ENCODE measurements at regions not wholly inside any gene's neighbourhood (a gene's known extent, or its start where the extent isn't known, plus 50 kb on each side); places are given as distances from the start of the nearest gene placed in this dataset.
"Not testable (repeated sequence)": the region's sequence is repeated elsewhere in the genome, so short reads cannot be mapped to it uniquely, and the experiment has no call there.

- no peak for DNase-seq (ENCODE audit: low read depth in 4 of 4, low spot score in 3 of 4)
Observed at GRCh38 chr1:189185097-189185496, 1292.6 kb downstream of the BRINP3 start.

- no peak for DNase-seq (ENCODE audit: low read depth in 4 of 4, low spot score in 3 of 4)
Observed at GRCh38 chr1:189192741-189193520, 1284.7 kb downstream of the BRINP3 start.

- DNase-seq (ENCODE audit: low read depth in 4 of 4, low spot score in 3 of 4): no peak
Observed at GRCh38 chr1:189205863-189206262, 1271.8 kb downstream of the BRINP3 start.

- no peak for DNase-seq (ENCODE audit: low read depth in 4 of 4, low spot score in 3 of 4)
Observed at GRCh38 chr1:189206617-189207016, 1271.0 kb downstream of the BRINP3 start.

DNA sequence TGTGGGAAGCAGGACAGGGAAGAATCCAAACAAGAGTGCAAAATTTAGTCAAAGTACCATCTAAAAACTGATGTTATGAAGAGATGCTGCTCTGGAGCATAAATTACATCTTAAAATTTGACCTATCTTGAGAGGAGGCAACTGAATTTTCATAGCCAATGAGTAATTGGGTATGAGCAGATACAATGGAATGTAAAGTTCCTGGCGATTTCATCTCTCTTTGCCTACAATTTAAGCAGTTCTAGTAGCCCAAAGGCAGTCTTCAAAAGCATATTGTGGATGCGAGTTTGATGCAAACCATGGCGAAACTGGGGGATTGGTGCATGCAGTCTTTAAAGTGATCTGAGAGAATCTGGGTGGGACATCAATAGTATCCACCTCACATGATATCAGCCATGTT lies 1265.9 kb downstream of the BRINP3 start:
- no peak for DNase-seq (ENCODE audit: low read depth in 4 of 4, low spot score in 3 of 4)

DNA sequence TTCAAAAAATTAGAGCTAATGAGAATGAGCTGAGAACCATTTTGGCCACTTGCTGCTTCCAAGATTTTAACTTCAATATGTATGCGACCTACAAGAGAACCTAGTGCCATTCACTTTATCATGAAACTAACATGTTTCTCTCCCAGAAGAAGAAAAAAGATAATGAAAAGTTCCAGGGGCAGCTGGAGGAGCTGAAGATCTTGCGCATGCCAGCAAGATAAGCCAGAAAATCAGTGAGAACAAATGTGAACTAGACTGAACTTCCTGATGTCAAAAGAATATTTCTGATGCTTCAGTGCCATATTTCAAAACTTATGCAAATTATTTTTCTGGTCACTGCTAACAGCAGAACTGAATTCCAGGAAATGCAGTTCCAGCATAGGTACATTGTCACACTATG lies 1265.1 kb downstream of the BRINP3 start:
- DNase-seq (ENCODE audit: low read depth in 4 of 4, low spot score in 3 of 4): no peak

GRCh38 chr1:189216886-189217285 lies 1260.8 kb downstream of the BRINP3 start:
- DNase-seq (ENCODE audit: low read depth in 4 of 4, low spot score in 3 of 4): no peak

GRCh38 chr1:189217646-189218045 lies 1260.0 kb downstream of the BRINP3 start:
- DNase-seq (ENCODE audit: low read depth in 4 of 4, low spot score in 3 of 4): no peak

DNA sequence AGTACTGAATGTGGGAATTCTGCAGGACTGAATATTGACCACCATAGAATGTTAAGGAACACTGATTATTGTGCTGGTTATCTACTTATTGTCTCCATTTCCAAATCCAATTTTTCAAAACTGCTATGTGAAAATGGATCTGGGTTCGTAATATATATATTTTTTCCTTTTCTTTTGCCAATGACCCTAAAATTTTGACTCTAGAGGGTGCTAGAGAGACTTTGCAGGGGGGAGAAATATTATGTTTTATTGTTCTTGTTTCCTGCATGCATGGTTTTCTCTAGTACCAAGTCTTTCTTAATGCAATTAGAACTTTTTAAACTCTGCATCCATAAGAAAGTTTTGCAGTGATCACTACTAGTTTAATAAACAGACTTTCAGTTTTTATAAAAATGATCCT lies 1256.9 kb downstream of the BRINP3 start:
- no peak for DNase-seq (ENCODE audit: low read depth in 4 of 4, low spot score in 3 of 4)

- DNase-seq (ENCODE audit: low read depth in 4 of 4, low spot score in 3 of 4): not testable (repeated sequence)
Observed at GRCh38 chr1:189225794-189226145, 1251.9 kb downstream of the BRINP3 start.

- DNase-seq (ENCODE audit: low read depth in 4 of 4, low spot score in 3 of 4): no peak
Observed at GRCh38 chr1:189226779-189227178, 1250.9 kb downstream of the BRINP3 start.

DNA sequence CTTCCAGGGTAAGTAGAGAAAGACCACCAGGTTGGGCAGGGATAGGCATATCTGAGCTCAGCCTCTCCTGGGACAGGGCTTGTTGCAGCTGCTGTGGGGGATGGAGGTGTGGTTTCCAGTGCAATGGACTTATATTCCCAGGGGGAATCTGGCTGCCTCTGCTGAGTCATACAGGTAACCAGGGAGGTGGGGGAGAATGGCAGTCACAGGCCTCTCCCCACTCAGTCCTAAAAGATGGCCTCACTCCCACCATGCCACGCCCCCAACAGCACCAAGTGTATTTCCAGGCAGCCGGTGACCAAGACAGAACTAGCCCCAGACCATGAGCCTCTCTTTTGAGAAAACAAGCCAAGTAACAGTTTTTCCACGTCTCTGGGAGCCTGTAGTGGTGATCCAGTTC lies 1240.7 kb downstream of the BRINP3 start:
- no peak for DNase-seq (ENCODE audit: low read depth in 4 of 4, low spot score in 3 of 4)

DNA sequence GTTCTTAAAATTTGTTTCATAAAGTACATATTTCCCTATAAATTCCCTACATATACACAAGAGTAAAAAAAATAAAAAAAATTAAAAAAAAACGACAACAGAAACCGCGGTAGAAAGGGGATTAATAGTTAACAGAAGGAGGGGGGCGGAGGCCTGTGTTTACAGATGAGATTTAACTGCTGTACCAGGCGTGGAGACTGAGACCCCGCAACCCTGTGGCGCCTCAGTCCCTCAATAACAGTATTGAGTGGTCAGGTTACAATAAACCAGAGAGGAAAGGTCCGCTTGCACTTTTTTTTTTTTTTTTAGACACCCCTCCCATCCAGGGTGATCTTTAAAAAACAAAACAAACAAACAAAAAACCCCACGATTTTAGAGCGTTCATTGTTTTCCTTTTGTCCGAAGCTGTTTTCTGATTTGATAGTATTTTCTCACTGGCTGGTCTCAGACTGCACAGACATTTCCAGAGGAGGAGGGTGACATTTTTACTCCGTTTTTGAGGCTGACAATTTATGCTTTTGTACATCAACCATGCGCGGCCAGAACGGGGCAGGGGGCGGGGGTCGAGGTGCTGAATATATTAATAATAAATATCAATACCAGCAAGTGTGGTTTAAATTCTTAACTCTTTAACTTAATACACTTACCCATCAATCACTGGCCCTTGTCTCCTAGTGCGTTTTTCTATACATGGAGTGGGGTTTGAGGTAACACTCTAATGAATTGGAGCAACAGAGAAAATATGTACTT lies 1223.9 kb downstream of the BRINP3 start:
- DNase-seq (ENCODE audit: low read depth in 4 of 4, low spot score in 3 of 4): no peak

DNA sequence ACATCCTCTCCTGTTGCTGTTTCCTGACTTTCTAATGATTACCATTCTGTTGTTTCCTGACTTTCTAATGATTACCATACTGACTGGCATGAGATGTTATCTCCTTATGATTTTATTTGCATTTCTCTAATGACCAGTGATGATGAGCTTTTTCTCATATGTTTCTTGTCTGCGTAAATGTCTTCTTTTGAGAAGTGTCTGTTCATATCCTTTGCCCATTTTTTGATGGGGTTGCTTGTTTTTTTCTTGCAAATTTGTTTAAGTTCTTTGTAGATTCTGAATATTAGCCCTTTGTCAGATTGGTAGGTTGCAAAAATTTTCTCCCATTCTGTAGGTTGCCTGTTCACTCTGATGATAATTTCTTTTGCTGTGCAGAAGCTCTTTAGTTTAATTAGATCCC lies 1216.5 kb downstream of the BRINP3 start:
- DNase-seq (ENCODE audit: low read depth in 4 of 4, low spot score in 3 of 4): not testable (repeated sequence)

DNA sequence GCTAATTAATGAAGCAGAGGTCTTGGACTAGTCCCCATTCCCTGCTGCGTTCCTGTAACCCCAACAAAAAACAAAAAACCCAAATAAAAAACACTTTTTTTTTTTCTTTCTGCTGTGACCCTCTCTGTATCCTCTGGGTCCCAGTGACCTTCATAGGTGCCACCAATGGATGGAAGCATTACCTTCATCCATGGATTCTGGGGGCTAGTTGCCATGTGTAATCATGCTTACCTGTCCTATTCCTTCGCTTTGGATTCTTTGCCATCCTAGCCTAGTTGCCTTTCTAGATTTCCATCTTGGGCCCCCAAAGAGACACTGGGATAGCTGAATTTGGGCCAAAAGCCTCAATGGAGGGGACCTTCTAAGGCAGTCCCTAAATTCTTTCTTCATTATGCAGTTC lies 1208.7 kb downstream of the BRINP3 start:
- no peak for DNase-seq (ENCODE audit: low read depth in 4 of 4, low spot score in 3 of 4)

DNA sequence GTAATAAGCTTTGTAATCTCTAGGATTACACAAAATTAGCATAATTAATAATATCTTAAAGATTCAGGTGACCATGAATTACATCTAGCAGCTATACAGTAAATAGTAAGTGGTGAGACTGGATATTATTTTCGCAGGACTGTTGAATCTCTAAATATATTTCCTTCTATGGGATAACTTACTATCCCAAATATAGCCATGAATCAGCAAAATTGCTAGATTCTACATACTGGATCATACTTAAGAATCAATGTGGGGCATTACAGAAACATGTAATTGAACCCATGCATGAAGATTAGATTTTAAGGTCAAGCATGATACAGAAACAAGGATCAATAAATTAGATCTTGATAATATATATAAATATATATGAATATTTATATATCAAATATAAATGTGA lies 1203.4 kb downstream of the BRINP3 start:
- no peak for DNase-seq (ENCODE audit: low read depth in 4 of 4, low spot score in 3 of 4)

DNA sequence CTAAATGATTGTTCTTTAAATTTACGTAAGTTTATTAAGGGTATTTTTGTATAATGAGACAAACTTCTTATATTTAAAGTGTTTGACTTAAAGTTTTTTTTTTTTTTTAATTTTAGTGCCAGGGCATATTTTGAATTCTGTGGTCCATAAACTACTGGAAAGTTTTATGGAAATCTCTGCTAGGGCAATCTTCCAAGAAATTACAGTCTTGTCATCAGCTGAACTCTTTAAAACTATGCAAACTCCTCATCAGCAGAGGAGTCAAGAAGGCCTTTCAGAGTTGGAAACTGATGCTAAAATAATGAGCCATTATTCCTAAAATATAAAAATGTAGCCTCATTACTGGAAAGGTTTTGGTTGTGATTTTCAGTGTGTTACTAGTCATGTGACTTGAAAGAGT lies 1201.9 kb downstream of the BRINP3 start:
- DNase-seq (ENCODE audit: low read depth in 4 of 4, low spot score in 3 of 4): no peak

DNA sequence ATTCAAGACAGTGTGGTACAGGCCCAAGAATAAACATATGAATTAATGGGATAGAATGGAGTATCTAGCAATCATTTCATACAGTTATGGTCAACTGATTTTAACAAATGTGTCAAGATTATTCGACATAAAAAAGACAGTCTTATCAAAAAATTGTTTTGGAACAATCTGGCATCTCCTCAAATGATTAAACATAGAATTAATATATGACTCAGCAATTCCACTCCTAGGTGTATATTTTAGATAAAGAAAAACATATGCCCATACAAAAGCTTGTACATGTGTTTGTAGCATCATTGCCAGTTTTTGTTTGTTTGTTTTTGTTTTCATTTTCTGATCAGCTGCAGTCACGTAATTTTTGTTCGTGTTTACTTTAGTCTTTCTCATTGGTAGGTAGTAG lies 1188.3 kb downstream of the BRINP3 start:
- no peak for DNase-seq (ENCODE audit: low read depth in 4 of 4, low spot score in 3 of 4)

- DNase-seq (ENCODE audit: low read depth in 4 of 4, low spot score in 3 of 4): no peak
Observed at GRCh38 chr1:189301235-189301634, 1176.4 kb downstream of the BRINP3 start.

DNA sequence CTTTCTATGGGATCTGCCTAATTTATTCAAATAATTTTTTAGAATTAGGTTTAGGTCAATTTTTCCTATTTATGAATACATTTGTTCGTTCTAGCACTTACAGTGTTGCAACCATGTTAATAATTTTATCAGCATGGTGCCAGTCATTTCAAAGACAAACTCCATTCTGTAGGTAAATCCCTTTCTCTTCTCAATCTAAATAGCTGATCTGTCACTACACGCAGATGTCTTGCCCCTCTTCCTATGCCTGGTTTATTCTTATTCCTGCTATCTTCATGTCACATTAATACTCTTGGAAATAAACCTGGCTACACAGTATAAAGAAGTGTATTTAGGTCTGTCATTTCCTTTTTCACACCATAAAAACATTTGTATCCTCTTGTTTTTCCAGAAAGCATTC lies 1172.4 kb downstream of the BRINP3 start:
- DNase-seq (ENCODE audit: low read depth in 4 of 4, low spot score in 3 of 4): no peak

DNA sequence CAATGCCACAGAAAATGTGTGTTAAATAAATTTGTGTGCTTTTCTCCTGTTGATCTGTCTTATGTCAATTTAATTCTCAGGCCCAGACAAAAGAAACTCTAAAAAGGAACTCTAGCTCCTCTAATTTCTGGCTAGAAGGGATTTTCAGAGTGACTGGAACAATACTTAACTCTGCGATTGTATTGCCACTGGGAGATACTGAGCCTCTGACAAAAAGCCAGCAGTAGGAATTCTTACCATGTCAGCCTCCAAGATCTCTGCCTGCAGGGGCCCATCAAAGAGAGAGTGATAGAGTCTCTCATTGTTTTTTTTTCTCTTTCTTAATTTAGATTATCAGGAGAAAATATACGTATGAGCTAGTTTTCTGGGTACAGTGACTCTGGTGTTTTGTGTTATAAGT lies 1165.7 kb downstream of the BRINP3 start:
- no peak for DNase-seq (ENCODE audit: low read depth in 4 of 4, low spot score in 3 of 4)

DNA sequence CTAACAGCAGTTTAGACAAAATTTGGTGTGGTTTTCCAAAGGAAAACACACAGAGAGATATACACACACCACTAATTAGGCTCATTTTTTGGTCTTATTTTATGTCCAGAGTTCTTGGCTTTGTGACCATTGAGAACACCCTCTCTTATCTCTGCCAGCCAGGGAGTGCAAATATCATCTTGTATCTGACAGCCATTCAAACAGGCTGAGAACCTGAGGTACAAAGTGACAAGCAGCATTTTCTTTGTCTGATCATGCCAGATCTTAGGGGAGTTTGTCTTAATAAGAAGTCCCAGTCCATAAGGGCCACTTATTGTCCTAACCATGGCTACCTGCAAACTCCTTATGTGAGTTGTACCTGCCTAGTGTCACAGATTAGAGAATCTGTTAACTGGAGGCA lies 1165.2 kb downstream of the BRINP3 start:
- no peak for DNase-seq (ENCODE audit: low read depth in 4 of 4, low spot score in 3 of 4)
